HEK293 (cell line): ENCODE measurements at regions not wholly inside any gene's neighbourhood (a gene's known extent, or its start where the extent isn't known, plus 50 kb on each side); places are given as distances from the start of the nearest gene placed in this dataset.

ENCODE experiments used
- BCL11A ChIP-seq: fragments of 450-650 bp; formaldehyde crosslinking; IDR thresholded peaks from 2 replicates; pipeline ENCODE4 v1.5.1; 2016; ENCODE audit warnings: low read depth, missing biosample characterization, missing genetic modification characterization
- EGR2 ChIP-seq: fragments of 450-650 bp; formaldehyde crosslinking; IDR thresholded peaks from 2 replicates; pipeline ENCODE4 v1.5.1; 2016; ENCODE audit warnings: low read depth, missing biosample characterization, missing genetic modification characterization
- HOXA7 ChIP-seq: sonication (generic); formaldehyde crosslinking; IDR thresholded peaks from 2 replicates; pipeline ENCODE4 v1.8.1; 2022; ENCODE audit warnings: missing genetic modification reagents, borderline replicate concordance
- OSR2 ChIP-seq: fragments of 450-650 bp; formaldehyde crosslinking; IDR thresholded peaks from 2 replicates; pipeline ENCODE4 v1.5.1; 2016; ENCODE audit warnings: missing biosample characterization, missing genetic modification characterization
- SP2 ChIP-seq: fragments of 450-650 bp; formaldehyde crosslinking; IDR thresholded peaks from 2 replicates; pipeline ENCODE4 v1.5.1; 2016; ENCODE audit warnings: missing biosample characterization, missing genetic modification characterization
- WT1 ChIP-seq: fragments of 450-650 bp; formaldehyde crosslinking; IDR thresholded peaks from 2 replicates; pipeline ENCODE4 v1.5.1; 2016; ENCODE audit warnings: missing biosample characterization, missing genetic modification characterization
- YY1 ChIP-seq: fragments of 450-650 bp; formaldehyde crosslinking; IDR thresholded peaks from 2 replicates; pipeline ENCODE4 v1.5.1; 2018; ENCODE audit warnings: missing biosample characterization, missing genetic modification characterization
- ZBTB10 ChIP-seq: fragments of 450-650 bp; formaldehyde crosslinking; IDR thresholded peaks from 2 replicates; pipeline ENCODE4 v1.5.1; 2016; ENCODE audit warnings: missing biosample characterization, missing genetic modification characterization
- ZBTB17 ChIP-seq: fragments of 450-650 bp; formaldehyde crosslinking; IDR thresholded peaks from 2 replicates; pipeline ENCODE4 v1.5.1; 2016; ENCODE audit warnings: missing biosample characterization, missing genetic modification characterization
- ZBTB20 ChIP-seq: fragments of 450-650 bp; formaldehyde crosslinking; IDR thresholded peaks from 2 replicates; pipeline ENCODE4 v1.5.1; 2016; ENCODE audit warnings: missing biosample characterization, missing genetic modification characterization
- ZFHX2 ChIP-seq: fragments of 450-650 bp; formaldehyde crosslinking; conservative IDR thresholded peaks from 2 replicates; pipeline ENCODE4 v1.5.1; 2016; ENCODE audit warnings: missing biosample characterization, missing genetic modification characterization
- ZFP3 ChIP-seq: fragments of 450-650 bp; formaldehyde crosslinking; IDR thresholded peaks from 2 replicates; pipeline ENCODE4 v1.5.1; 2016; ENCODE audit warnings: low read depth, missing biosample characterization, missing genetic modification characterization
- ZFP41 ChIP-seq: fragments of 450-650 bp; formaldehyde crosslinking; IDR thresholded peaks from 2 replicates; pipeline ENCODE4 v1.5.1; 2016; ENCODE audit warnings: missing biosample characterization, missing genetic modification characterization, borderline replicate concordance
- ZFP69B ChIP-seq: fragments of 450-650 bp; formaldehyde crosslinking; IDR thresholded peaks from 2 replicates; pipeline ENCODE4 v1.5.1; 2016; ENCODE audit warnings: missing biosample characterization, missing genetic modification characterization
- ZNF19 ChIP-seq: fragments of 450-650 bp; formaldehyde crosslinking; IDR thresholded peaks from 2 replicates; pipeline ENCODE4; 2016; ENCODE audit warnings: missing biosample characterization, missing genetic modification characterization, low read depth
- ZNF2 ChIP-seq: fragments of 450-650 bp; formaldehyde crosslinking; IDR thresholded peaks from 2 replicates; pipeline ENCODE4 v1.5.1; 2016; ENCODE audit warnings: missing biosample characterization, missing genetic modification characterization
- ZNF221 ChIP-seq: fragments of 450-650 bp; formaldehyde crosslinking; IDR thresholded peaks from 2 replicates; pipeline ENCODE4 v1.5.1; 2017; ENCODE audit warnings: missing biosample characterization, missing genetic modification characterization, borderline replicate concordance
- ZNF404 ChIP-seq: fragments of 450-650 bp; formaldehyde crosslinking; IDR thresholded peaks from 2 replicates; pipeline ENCODE4 v1.5.1; 2017; ENCODE audit warnings: missing biosample characterization, missing genetic modification characterization
- ZNF514 ChIP-seq: fragments of 450-650 bp; formaldehyde crosslinking; IDR thresholded peaks from 2 replicates; pipeline ENCODE4 v1.5.1; 2016; ENCODE audit warnings: missing biosample characterization, missing genetic modification characterization
- ZNF518A ChIP-seq: fragments of 450-650 bp; formaldehyde crosslinking; conservative IDR thresholded peaks from 2 replicates; pipeline ENCODE4 v1.5.1; 2016; ENCODE audit warnings: low read depth, missing biosample characterization, missing genetic modification characterization
- ZNF692 ChIP-seq: fragments of 450-650 bp; formaldehyde crosslinking; IDR thresholded peaks from 2 replicates; pipeline ENCODE4 v1.5.1; 2016; ENCODE audit warnings: missing biosample characterization, missing genetic modification characterization
- ZSCAN4 ChIP-seq: fragments of 450-650 bp; formaldehyde crosslinking; IDR thresholded peaks from 2 replicates; pipeline ENCODE4 v1.5.1; 2017; ENCODE audit warnings: missing biosample characterization, missing genetic modification characterization
- TF ChIP-seq, protein P1 (sequence below): fragments of 450-650 bp; formaldehyde crosslinking; IDR thresholded peaks from 2 replicates; pipeline ENCODE4 v1.5.1; 2017; ENCODE audit warnings: missing biosample characterization, missing genetic modification characterization
- TF ChIP-seq, protein P2 (sequence below): fragments of 450-650 bp; formaldehyde crosslinking; IDR thresholded peaks from 2 replicates; pipeline ENCODE4 v1.5.1; 2016; ENCODE audit warnings: missing biosample characterization, missing genetic modification characterization

GRCh38 chr6:27545271-27546046, 72.6 kb upstream of the ZNF184 start (continued):
- TF ChIP-seq ZBTB17 (peak; percentile 96), ZNF2 (tag by site-specific recombination) (peak; percentile 95), OSR2 (tag by site-specific recombination) (peak; percentile 18; the same call in 1 of the 2 replicates), YY1 (tag by site-specific recombination) (peak; percentile 82), EGR2 (tag by site-specific recombination) (peak; percentile 88), ZFHX2 (tag by site-specific recombination) (peak; percentile 90), ZNF19 (tag by site-specific recombination) (no peak), ZFP3 (peak; percentile 59), HOXA7 (CRISPR knock-in tag) (no peak), ZNF221 (0 out of 2 replicates have a peak, but pooled peaks have one; percentile 73), ZNF692 (tag by site-specific recombination) (peak; percentile 74), ZNF518A (tag by site-specific recombination) (peak; percentile 27; the same call in 1 of the 2 replicates), ZBTB10 (0 out of 2 replicates have a peak, but pooled peaks have one; percentile 15), ZFP69B (tag by site-specific recombination) (peak; percentile 49), BCL11A (tag by site-specific recombination) (0 out of 2 replicates have a peak, but pooled peaks have one; percentile 18), ZNF404 (tag by site-specific recombination) (no peak), ZFP41 (tag by site-specific recombination) (no peak), SP2 (tag by site-specific recombination) (peak; percentile 57; the same call in 1 of the 2 replicates), WT1 (tag by site-specific recombination) (peak; percentile 55), ZNF514 (tag by site-specific recombination) (no peak), ZSCAN4 (tag by site-specific recombination) (peak; percentile 43; the same call in 1 of the 2 replicates), ZBTB20 (tag by site-specific recombination) (peak; percentile 12; the same call in 1 of the 2 replicates)
- TF ChIP-seq, protein P1, sequence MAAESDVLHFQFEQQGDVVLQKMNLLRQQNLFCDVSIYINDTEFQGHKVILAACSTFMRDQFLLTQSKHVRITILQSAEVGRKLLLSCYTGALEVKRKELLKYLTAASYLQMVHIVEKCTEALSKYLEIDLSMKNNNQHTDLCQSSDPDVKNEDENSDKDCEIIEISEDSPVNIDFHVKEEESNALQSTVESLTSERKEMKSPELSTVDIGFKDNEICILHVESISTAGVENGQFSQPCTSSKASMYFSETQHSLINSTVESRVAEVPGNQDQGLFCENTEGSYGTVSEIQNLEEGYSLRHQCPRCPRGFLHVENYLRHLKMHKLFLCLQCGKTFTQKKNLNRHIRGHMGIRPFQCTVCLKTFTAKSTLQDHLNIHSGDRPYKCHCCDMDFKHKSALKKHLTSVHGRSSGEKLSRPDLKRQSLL (tag by site-specific recombination): peak; percentile 66
- TF ChIP-seq, protein P2, sequence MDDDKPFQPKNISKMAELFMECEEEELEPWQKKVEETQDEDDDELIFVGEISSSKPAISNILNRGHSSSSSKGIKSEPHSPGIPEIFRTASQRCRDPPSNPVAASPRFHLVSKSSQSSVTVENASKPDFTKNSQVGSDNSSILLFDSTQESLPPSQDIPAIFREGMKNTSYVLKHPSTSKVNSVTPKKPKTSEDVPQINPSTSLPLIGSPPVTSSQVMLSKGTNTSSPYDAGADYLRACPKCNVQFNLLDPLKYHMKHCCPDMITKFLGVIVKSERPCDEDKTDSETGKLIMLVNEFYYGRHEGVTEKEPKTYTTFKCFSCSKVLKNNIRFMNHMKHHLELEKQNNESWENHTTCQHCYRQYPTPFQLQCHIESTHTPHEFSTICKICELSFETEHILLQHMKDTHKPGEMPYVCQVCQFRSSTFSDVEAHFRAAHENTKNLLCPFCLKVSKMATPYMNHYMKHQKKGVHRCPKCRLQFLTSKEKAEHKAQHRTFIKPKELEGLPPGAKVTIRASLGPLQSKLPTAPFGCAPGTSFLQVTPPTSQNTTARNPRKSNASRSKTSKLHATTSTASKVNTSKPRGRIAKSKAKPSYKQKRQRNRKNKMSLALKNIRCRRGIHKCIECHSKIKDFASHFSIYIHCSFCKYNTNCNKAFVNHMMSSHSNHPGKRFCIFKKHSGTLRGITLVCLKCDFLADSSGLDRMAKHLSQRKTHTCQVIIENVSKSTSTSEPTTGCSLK (tag by site-specific recombination): no peak
